D721Med (cell line): ENCODE measurements at regions not wholly inside any gene's neighbourhood (a gene's known extent, or its start where the extent isn't known, plus 50 kb on each side); places are given as distances from the start of the nearest gene placed in this dataset.
"Not testable (repeated sequence)": the region's sequence is repeated elsewhere in the genome, so short reads cannot be mapped to it uniquely, and the experiment has no call there.

Experiments
- DNase-seq: peaks from one replicate; pipeline ENCODE4 v3.0.0; 2011; ENCODE audit warnings: low spot score; ENCODE audit not compliant: insufficient read length
- FAIRE-seq: peaks from 2 replicates; lab custom pipeline; 2011; peaks lifted over from hg19 to GRCh38; lab: Jason Lieb, UNC
- CTCF ChIP-seq: IDR thresholded peaks from 2 replicates; pipeline ENCODE4 v1.5.1; 2012; ENCODE audit warnings: mild to moderate bottlenecking, control low read depth; ENCODE audit not compliant: insufficient read depth; ENCODE audit errors: missing control alignments

- TF ChIP-seq CTCF: no peak
- DNase-seq: no peak
- no peak for FAIRE-seq
Observed at GRCh38 chr12:58313091-58313855, 371.9 kb downstream of the ATP23 start.

- FAIRE-seq (no peak), DNase-seq (no peak)
- no peak for TF ChIP-seq CTCF
Observed at GRCh38 chr12:58314610-58315009, 373.2 kb downstream of the ATP23 start.

- DNase-seq: no peak
- no peak for FAIRE-seq
- TF ChIP-seq CTCF: no peak
Observed at GRCh38 chr12:58316926-58317325, 375.6 kb downstream of the ATP23 start.

- DNase-seq (no peak), FAIRE-seq (no peak)
- no peak for TF ChIP-seq CTCF
Observed at GRCh38 chr12:58321414-58321813, 380.0 kb downstream of the ATP23 start.

GRCh38 chr12:58323676-58324075, 382.3 kb downstream of the ATP23 start:
- FAIRE-seq: no peak

GRCh38 chr12:58325561-58325960, 384.2 kb downstream of the ATP23 start:
- no peak for TF ChIP-seq CTCF
- no peak for FAIRE-seq

More at GRCh38 chr12:58323676-58324075, 382.3 kb downstream of the ATP23 start:
- DNase-seq: no peak
- TF ChIP-seq CTCF: no peak

GRCh38 chr12:58326534-58326933, 385.2 kb downstream of the ATP23 start:
- FAIRE-seq (no peak), DNase-seq (no peak)
- no peak for TF ChIP-seq CTCF

More at GRCh38 chr12:58325561-58325960, 384.2 kb downstream of the ATP23 start:
- no peak for DNase-seq

GRCh38 chr12:58336581-58337242, 395.3 kb downstream of the ATP23 start:
- FAIRE-seq, DNase-seq: not testable (repeated sequence)

- FAIRE-seq, DNase-seq: not testable (repeated sequence)
Observed at GRCh38 chr12:58337539-58337938, 396.2 kb downstream of the ATP23 start.
